GM23338 (cell line): ENCODE measurements at regions not wholly inside any gene's neighbourhood (a gene's known extent, or its start where the extent isn't known, plus 50 kb on each side); places are given as distances from the start of the nearest gene placed in this dataset.

Source experiments
- CTCF ChIP-seq, 2 experiments: fragments of 200-600 bp in 1 of 2; sonication (generic) in 1 of 2; conservative IDR thresholded peaks; 2 replicates each; pipeline versions ENCODE4 v1.5.1 to v1.6.1; 2016 to 2017; ENCODE audit warnings: antibody characterized with exemption in 2 of 2, low read depth in 2 of 2, mild to moderate bottlenecking in 2 of 2, moderate library complexity in 1 of 2
- STAT1 ChIP-seq: IDR thresholded peaks from one replicate; pipeline ENCODE4 v1.6.1; 2016; ENCODE audit warnings: antibody characterized with exemption; ENCODE audit not compliant: unreplicated experiment
- TF ChIP-seq, protein P1 (sequence below): IDR thresholded peaks from one replicate; pipeline ENCODE4 v1.6.1; 2018; ENCODE audit warnings: antibody characterized with exemption; ENCODE audit not compliant: unreplicated experiment

DNA sequence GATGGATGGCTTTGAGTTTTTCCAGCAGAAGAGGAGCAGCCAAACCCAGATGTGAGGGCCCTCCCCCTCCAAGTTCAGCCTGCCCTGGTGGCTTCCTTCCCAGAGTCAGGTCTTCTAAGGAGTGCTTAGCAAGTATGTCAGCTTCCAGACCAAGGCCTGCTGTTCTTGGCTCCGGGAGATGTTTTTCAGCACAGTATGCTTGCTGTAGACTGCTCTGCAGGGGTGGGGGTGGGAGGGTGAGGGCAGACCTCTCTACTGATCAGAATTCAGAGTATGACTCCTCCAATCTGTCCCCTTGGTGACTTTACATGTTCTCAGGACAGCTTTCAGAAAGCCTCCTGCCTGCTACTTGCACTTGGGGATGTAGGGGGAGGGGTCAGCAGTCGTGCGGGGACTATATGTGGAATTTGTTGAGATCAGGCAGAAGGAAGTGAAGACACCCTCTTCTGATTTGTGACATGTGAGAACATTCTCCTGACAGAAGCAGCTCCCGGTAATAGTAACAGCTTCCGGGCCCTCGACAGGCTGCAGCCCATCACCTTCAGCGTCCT lies 516.4 kb upstream of the ZMIZ1 start:
- TF ChIP-seq STAT1, result no peak
- TF ChIP-seq CTCF (conservative IDR thresholded peaks at IDR 0.05; ENCODE audit: low read depth in 2 of 2), result no peak
- TF ChIP-seq, protein P1, sequence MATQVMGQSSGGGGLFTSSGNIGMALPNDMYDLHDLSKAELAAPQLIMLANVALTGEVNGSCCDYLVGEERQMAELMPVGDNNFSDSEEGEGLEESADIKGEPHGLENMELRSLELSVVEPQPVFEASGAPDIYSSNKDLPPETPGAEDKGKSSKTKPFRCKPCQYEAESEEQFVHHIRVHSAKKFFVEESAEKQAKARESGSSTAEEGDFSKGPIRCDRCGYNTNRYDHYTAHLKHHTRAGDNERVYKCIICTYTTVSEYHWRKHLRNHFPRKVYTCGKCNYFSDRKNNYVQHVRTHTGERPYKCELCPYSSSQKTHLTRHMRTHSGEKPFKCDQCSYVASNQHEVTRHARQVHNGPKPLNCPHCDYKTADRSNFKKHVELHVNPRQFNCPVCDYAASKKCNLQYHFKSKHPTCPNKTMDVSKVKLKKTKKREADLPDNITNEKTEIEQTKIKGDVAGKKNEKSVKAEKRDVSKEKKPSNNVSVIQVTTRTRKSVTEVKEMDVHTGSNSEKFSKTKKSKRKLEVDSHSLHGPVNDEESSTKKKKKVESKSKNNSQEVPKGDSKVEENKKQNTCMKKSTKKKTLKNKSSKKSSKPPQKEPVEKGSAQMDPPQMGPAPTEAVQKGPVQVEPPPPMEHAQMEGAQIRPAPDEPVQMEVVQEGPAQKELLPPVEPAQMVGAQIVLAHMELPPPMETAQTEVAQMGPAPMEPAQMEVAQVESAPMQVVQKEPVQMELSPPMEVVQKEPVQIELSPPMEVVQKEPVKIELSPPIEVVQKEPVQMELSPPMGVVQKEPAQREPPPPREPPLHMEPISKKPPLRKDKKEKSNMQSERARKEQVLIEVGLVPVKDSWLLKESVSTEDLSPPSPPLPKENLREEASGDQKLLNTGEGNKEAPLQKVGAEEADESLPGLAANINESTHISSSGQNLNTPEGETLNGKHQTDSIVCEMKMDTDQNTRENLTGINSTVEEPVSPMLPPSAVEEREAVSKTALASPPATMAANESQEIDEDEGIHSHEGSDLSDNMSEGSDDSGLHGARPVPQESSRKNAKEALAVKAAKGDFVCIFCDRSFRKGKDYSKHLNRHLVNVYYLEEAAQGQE, result no peak
